HG02642 (cell line): ENCODE measurements at regions not wholly inside any gene's neighbourhood (a gene's known extent, or its start where the extent isn't known, plus 50 kb on each side); places are given as distances from the start of the nearest gene placed in this dataset.

Source experiments
- ATAC-seq: cut with Tn5 transposase; IDR thresholded peaks from one replicate; pipeline ENCODE4 v1.9.1; 2021; ENCODE audit warnings: mild to moderate bottlenecking; ENCODE audit not compliant: unreplicated experiment, poor library complexity

DNA sequence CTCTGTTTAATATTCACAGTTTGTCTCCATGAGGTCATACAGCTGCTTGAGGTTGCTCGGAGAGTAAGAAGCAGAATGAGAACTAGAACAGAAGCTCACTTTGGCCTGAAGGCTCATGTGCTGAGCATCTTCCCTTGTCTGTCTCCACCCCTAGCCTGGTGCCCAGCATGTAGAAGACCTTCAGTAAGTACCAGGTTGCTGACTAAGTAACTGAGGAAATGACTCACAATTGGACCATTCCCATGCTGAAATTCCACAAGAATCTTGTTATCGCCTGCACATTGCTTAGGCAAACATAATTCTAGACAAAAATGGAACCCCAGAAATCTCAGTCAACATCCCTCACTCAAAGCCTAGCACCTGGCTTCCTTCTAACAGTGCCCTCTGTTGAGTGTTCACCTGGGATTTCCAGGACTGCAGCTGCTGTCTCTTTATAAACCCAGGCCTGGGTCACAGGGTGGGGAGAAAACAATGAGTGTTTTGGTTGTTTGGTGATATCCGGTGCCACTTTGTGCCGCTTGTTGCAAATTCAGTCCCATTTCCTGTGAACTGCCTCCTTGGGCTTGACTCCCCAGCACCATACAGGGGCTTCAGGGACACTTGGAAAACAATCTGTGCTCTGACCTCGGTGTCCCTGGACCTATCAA lies 406.8 kb downstream of the ETS1 start:
- ATAC-seq = no peak

DNA sequence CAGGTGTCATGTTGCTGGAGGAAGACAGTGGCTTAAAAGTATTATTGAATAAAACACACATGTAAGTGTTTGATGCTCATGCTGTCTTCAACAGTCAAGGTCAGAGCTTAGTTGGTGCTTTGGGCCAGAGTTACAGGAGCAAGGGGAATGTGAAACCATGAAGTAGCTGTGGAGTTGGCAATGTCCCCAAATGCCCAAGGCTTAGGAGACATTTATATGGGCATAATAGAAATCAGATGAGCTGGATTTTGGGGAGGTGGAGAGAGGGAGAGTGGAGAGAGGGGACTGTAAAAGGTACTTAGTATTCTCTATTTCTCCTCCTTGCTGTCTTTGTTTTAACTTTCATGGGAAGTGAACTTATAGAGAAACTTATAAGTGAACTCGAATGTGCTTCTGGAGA lies 407.8 kb downstream of the ETS1 start:
- no peak for ATAC-seq

GRCh38 chr11:128179039-128179438 lies 408.3 kb downstream of the ETS1 start:
- no peak for ATAC-seq

GRCh38 chr11:128174465-128175291 lies 412.7 kb downstream of the ETS1 start:
- no peak for ATAC-seq

DNA sequence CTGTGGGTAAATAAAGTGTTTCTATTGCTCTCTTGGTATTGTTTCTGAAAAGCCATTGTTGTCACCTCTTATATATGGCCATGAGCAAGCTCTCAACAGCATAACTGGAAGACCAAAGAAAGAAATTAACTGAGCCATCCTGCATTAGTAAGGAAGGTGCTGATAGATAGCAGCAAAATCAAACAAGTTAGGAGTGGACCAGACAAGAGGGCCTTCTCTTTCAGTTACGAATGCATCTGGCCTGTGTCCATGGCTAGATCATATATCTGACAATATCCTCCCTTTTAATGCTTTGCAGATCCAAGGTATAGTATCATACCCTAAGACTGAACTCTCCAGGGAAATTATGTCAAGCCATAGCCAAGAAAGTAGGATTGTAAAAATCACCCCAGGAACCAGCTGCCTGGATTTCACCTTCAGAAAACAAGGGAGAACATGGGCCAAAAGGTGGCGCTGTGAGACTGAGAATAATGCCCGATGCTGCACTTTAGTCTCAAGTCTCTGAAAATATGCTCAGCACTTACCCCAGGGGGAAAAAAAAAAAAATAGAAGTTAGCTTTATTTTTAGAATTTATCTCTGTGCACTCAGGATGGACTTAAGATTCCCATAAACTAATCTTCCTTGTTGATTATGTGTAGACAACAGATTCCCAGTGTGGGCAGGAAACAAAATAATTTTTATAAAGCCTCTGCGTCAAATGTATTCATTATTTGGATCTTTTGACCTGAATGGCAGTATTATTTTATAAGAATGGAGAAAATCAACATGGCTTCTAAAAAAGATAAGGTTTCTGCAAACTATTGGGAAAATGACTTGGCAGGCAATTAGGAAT lies 415.1 kb downstream of the ETS1 start:
- peak; percentile 65 for ATAC-seq

DNA sequence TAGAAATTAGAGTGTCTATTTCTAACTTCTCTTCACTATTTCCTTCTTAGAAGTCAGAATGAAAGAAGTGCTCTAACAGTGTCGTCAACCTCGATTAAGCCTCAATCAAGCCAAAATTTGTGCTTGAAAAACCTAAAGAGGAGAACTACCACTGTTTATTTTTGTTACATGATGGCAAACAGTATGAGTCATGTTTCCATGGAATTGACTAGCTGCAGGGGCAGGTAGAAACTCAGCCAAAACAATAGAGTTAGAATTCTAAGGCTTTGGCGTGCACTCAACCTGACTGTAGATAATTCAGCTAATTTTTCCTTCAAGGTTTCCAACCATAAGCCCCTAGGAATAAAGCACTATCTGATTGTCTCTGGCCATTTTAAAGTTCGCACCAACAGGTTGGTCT lies 415.9 kb downstream of the ETS1 start:
- no peak for ATAC-seq

DNA sequence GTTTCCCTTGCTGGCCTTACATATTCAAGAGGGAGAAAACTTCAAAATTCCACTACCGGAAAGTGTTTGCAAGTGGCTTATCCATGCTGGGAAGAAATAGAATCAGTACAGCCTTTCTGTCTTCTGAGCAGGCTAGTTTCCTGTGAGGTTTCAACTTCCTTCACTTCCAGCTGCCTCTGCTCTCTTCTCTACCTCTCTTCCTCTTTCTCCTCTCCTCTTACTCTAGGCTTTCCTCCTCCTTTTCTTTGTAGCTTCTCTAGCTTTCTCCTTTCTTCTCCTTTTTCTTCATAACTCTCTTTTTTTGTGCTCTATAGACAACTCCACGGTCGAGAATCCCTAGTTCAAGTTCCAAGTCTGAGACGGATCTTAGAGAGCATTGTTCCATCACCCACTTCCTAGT lies 421.8 kb downstream of the ETS1 start:
- no peak for ATAC-seq

GRCh38 chr11:128164080-128164741 lies 423.1 kb downstream of the ETS1 start:
- no peak for ATAC-seq

GRCh38 chr11:128161994-128162393 lies 425.4 kb downstream of the ETS1 start:
- no peak for ATAC-seq

GRCh38 chr11:128161436-128161835 lies 425.9 kb downstream of the ETS1 start:
- ATAC-seq = no peak

DNA sequence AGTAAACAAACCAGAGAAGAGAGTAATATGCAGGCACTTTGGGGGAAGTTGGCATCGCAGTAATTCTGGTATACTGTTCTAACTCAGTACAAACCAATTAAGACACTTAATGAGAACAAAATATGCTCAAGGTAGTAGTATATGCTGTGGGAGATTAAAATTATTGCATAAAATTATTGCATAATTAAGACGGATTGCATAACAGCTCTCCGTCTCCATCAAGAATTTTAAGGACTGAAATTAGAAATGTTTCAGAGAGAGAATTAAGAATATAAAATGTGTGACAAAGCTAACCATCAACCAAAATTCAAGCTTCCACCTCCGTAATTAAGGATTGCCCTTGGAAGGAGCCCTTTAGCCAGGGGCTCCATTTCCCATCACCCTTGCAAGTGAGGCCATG lies 428.5 kb downstream of the ETS1 start:
- no peak for ATAC-seq

DNA sequence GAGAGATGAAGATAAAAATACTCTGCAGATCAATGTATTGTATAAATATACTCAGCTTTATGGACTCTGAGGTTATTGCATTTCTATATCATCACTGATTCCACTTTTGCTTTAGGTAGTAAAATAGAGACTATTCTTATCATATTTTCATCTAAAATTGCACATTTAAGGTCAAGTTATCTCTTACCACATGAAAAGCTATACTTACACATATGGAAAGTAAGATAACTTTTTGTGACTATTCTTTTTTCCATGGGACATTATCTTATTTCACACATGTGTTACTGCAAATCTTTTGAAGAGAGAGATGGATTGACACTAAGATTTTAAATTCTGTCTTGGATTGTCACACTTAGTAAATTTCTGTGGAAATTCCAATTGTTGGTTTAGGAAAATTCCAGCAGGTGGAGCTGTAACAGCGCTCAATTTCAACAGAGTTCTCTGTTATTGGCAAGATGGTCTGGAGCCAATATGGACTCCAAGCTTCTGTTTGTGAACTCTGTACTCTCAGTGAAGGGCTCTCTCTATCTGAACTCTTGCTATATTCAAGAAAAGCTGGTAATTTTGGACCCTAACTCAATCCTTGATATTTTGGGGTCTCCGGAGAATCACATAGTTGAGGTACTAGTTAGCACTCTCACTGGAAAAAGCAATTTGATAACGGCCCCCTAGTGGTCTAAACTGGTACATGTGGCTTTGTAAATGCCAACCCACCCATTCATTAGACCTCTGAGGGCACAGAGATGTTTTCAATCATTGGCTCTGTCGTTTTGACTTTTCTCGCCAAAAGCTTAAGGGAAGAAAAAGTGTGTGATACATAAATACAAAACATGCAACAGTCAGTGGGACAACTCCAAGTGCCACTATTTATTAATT lies 429.7 kb downstream of the ETS1 start:
- ATAC-seq = peak; percentile 91

- no peak for ATAC-seq
Observed at GRCh38 chr11:128156486-128156885, 430.9 kb downstream of the ETS1 start.

DNA sequence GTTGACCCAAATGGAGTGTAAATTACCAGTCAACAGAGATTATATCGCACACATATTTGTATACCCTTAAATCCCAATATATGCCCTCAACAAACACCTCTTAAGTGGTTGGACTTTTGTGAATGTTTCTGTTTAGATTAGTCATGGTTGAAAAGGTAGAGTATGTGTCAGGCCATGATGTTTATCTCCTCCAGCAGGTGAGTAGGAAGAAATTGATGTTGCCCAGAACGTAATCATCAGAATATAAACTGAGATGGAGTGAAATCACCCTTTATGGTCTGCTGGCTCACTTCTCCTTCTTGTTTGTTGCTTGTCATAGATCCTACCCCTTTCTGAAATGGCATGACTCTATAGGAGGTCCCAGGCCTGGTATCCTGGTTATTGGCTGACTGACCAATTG lies 431.8 kb downstream of the ETS1 start:
- ATAC-seq = no peak

- no peak for ATAC-seq
Observed at GRCh38 chr11:128153697-128154048, 433.7 kb downstream of the ETS1 start.

GRCh38 chr11:128152796-128153696 lies 434.3 kb downstream of the ETS1 start:
- no peak for ATAC-seq

- ATAC-seq = no peak
Observed at GRCh38 chr11:128151780-128152179, 435.6 kb downstream of the ETS1 start.

GRCh38 chr11:128151338-128151737 lies 436.0 kb downstream of the ETS1 start:
- no peak for ATAC-seq

GRCh38 chr11:128148208-128148607 lies 439.1 kb downstream of the ETS1 start:
- no peak for ATAC-seq
